ENCODE measurements at regions not wholly inside any gene's neighbourhood (a gene's known extent, or its start where the extent isn't known, plus 50 kb on each side); places are given as distances from the start of the nearest gene placed in this dataset.

DNA sequence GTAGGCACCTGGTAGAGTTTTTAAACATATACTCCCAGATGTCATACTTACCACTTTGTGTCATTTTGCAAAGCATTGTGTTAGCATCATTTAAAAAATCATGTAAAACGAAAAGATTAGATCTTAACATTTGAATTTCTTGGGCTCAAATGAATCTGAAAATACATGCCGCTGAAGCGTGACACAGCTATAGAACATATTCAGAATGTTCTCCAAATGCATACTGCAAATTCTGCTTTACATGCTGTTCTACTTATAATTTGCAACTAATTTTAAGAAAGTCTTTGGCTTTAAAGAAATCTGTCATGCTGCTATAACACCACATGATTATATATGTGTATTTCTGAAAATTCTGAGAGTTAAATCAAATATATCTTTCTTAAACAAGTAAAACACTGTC, 109.2 kb upstream of the CAV2 start:
- DNase-seq (ENCODE audit: low read depth), result no peak
- H3K4me3 ChIP-seq (ENCODE audit: low read depth, low read length), result no peak overlapping the region
- no peaks in the 10 kb centered on the region for H3K36me3 ChIP-seq (ENCODE audit: control insufficient read depth, insufficient read depth, low read length)
- POLR2A ChIA-PET, result no interaction called here
- CTCF ChIA-PET, result no interaction called here
- TF ChIP-seq, protein P1, sequence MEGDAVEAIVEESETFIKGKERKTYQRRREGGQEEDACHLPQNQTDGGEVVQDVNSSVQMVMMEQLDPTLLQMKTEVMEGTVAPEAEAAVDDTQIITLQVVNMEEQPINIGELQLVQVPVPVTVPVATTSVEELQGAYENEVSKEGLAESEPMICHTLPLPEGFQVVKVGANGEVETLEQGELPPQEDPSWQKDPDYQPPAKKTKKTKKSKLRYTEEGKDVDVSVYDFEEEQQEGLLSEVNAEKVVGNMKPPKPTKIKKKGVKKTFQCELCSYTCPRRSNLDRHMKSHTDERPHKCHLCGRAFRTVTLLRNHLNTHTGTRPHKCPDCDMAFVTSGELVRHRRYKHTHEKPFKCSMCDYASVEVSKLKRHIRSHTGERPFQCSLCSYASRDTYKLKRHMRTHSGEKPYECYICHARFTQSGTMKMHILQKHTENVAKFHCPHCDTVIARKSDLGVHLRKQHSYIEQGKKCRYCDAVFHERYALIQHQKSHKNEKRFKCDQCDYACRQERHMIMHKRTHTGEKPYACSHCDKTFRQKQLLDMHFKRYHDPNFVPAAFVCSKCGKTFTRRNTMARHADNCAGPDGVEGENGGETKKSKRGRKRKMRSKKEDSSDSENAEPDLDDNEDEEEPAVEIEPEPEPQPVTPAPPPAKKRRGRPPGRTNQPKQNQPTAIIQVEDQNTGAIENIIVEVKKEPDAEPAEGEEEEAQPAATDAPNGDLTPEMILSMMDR (IDR thresholded peaks at IDR 0.05; ENCODE audit: insufficient read depth, low read depth, low read length), result no peak
- H3K27me3 ChIP-seq (ENCODE audit: control insufficient read depth, insufficient read depth, low read length), result no peaks in the 10 kb centered on the region

DNA sequence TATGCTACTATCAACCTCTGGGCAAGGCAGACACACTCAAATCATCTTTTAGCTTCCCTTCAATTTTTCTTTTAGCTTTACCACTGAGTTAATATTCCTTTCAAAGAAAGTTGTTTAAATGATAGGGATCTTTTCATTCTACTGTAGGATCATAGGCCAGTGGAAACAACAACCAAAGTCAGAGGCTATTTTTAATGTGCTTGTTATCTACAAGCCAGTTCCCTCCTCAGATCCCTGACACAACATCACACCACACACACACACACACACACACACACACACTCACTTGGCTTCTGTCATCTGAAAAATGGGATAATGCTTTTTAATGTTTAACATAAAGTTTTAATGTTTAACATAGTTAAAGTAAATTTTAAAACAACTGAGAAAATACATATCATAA, 106.7 kb upstream of the CAV2 start:
- POLR2A ChIA-PET, result no interaction called here
- CTCF ChIA-PET, result interaction anchor here (0.6 kb wide), 1 partner anchor 35 kb away, joined by 3 read pairs; no protein-coding TSS in a partner anchor
- Histone ChIP-seq H3K36me3 (ENCODE audit: control insufficient read depth, insufficient read depth, low read length) (no peaks in the 10 kb centered on the region), H3K27me3 (ENCODE audit: control insufficient read depth, insufficient read depth, low read length) (no peaks in the 10 kb centered on the region), H3K4me3 (ENCODE audit: low read depth, low read length) (no peak overlapping the region)
- TF ChIP-seq, protein P1 (IDR thresholded peaks at IDR 0.05; ENCODE audit: insufficient read depth, low read depth, low read length), result no peak
- no peak for DNase-seq (ENCODE audit: low read depth)

DNA sequence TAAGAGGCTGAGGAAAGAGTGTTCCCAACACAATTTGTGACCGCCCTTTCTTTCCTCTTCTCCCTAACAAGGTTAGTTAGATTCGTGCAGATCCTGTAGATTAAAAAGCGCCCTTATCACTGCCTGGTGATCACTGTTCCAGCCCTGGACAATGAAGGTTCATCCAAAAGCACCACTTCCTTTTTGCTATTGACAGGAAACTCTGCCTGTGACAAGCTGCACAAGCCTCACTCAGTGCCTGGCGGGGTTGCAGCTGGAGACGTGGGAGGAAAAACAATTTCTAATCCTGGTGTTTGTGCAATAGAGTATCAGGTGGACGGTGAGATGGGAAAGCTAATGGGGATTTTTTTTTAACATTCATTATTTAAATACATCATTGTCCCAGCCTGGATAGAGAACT, 105.9 kb upstream of the CAV2 start:
- Histone ChIP-seq H3K27me3 (ENCODE audit: control insufficient read depth, insufficient read depth, low read length) (no peaks in the 10 kb centered on the region), H3K36me3 (ENCODE audit: control insufficient read depth, insufficient read depth, low read length) (no peaks in the 10 kb centered on the region), H3K4me3 (ENCODE audit: low read depth, low read length) (no peak overlapping the region)
- no peak for DNase-seq (ENCODE audit: low read depth)
- TF ChIP-seq, protein P1 (IDR thresholded peaks at IDR 0.05; ENCODE audit: insufficient read depth, low read depth, low read length), result no peak
- ChIA-PET POLR2A (no interaction called here), CTCF (interaction anchor here (0.7 to 1.3 kb wide), 2 partner anchors 9 to 63 kb away, joined by 3 to 6 read pairs; no protein-coding TSS in a partner anchor)

DNA sequence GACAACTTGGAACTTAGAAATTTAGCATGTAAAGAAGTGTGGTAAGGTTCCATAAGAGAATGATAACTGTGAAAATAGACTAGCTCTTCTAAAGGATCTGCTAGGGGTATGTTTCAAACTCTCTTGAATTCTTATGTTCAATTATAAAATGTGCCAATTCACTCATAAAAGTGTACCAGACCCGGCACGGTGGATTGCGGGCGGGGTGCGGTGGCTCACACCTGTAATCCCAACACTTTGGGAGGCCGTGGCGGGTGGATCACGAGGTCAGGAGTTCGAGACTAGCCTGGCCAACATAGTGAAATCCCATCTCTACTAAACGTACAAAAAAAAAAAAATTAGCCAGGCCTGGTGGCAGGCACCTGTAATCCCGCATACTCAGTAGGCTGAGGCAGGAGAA, 105.4 kb upstream of the CAV2 start:
- CTCF ChIA-PET, result interaction anchor here (0.7 to 1.3 kb wide), 2 partner anchors 9 to 64 kb away, joined by 3 to 6 read pairs; no protein-coding TSS in a partner anchor

DNA sequence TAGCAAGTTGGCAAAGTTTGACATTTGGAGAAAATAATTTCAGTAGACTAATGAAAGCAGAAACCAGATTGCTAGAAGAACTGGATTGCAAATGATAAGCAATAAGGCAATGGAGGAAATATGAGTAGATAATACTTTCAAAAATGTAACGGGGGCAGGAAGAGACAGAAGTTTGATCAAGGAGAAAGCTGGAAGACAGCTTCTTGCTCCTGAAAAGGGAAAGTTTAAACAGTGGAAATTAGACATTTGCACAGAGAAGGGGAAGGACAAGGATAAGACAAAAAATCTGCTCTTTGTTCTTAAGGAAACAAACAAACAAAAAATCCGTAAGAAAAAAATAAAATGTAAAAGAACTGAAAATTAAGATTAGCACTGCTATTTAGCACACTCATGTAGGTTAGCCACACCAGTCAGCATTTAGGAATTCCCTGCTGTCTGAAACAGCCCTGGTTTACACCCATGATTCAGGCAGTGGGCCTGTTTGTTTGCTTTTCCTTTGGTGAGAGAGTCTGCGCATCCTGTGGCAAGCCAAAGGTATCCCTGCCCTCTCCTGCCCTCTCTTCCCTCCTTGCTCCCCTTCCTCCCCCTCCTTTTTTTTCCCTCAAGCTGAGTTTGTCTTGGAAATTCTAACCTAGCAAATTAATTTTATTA, 104.3 kb upstream of the CAV2 start:
- no peak overlapping the region for H3K4me3 ChIP-seq (ENCODE audit: low read depth, low read length)
- TF ChIP-seq, protein P1 (IDR thresholded peaks at IDR 0.05; ENCODE audit: insufficient read depth, low read depth, low read length), result no peak
- POLR2A ChIA-PET, result no interaction called here
- no peaks in the 10 kb centered on the region for H3K36me3 ChIP-seq (ENCODE audit: control insufficient read depth, insufficient read depth, low read length)
- peak; percentile 63 for DNase-seq (ENCODE audit: low read depth)
- CTCF ChIA-PET, result no interaction called here
- no peaks in the 10 kb centered on the region for H3K27me3 ChIP-seq (ENCODE audit: control insufficient read depth, insufficient read depth, low read length)

More for the DNA sequence above, 105.4 kb upstream of the CAV2 start:
- Histone ChIP-seq H3K27me3 (ENCODE audit: control insufficient read depth, insufficient read depth, low read length) (no peaks in the 10 kb centered on the region), H3K4me3 (ENCODE audit: low read depth, low read length) (no peak overlapping the region), H3K36me3 (ENCODE audit: control insufficient read depth, insufficient read depth, low read length) (no peaks in the 10 kb centered on the region)
- DNase-seq (ENCODE audit: low read depth), result no peak
- TF ChIP-seq, protein P1 (IDR thresholded peaks at IDR 0.05; ENCODE audit: insufficient read depth, low read depth, low read length), result no peak
- POLR2A ChIA-PET, result interaction anchor here (0.7 kb wide), 1 partner anchor 155 kb away, joined by 5 read pairs; no protein-coding TSS in a partner anchor
